Activated CD8-positive, alpha-beta memory T cell treated with anti-CD3 and anti-CD28 coated beads for 48 hours (primary cell): ENCODE measurements at regions not wholly inside any gene's neighbourhood (a gene's known extent, or its start where the extent isn't known, plus 50 kb on each side); places are given as distances from the start of the nearest gene placed in this dataset.
"Not testable (repeated sequence)": the region's sequence is repeated elsewhere in the genome, so short reads cannot be mapped to it uniquely, and the experiment has no call there.

Experiments
- DNase-seq, 3 experiments: peaks; one replicate each; pipeline ENCODE4 v3.0.0-alpha.2; 2020; ENCODE audit warnings: low read depth in 2 of 3, low spot score in 2 of 3

DNA sequence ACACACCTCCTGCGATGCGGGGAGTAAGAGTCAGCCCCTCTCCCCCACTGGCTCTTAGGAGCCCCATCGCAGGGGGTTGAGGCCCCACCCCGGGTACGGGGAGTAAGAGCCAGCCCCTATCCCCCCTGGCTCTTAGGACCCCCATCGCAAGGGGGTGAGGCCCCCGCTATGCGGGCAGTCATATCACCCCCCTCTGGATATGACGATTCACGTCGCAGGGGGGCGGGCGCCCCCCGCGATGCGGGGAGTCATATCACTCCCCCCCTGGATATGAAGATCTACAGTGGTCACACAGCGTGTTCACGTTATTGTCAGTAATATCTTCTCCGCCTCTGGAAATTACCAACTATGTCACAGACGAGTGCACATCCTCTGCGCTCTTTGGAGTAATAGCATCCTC, 61.1 kb downstream of the DEFB131A start:
- DNase-seq, result not testable (repeated sequence)

- DNase-seq, result not testable (repeated sequence)
These were observed 62.5 kb downstream of the DEFB131A start for GRCh38 chr4:9506672-9507071.

- not testable (repeated sequence) for DNase-seq
These were observed 68.7 kb downstream of the DEFB131A start for GRCh38 chr4:9512941-9513340.

GRCh38 chr4:9519631-9520030, 75.4 kb downstream of the DEFB131A start:
- not testable (repeated sequence) for DNase-seq

DNA sequence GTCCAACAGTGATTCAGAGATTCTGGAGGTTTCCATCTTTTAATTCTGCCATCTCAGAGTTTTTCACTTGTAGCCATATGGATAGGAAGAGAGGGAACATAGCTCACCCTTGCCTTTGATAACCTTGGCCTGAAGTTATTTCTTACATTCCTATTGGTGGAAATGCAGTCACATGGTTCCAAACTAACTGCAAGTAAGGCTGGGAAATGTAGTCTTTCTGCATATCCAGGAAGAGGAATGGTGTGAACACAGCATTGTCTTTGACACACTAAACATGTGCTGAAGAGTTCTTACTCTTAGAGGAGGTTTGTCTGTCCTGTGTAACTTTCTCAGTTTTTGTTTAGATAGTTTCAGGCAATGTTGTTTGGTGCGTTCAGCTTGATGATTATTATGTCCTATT, 78.7 kb downstream of the DEFB131A start:
- not testable (repeated sequence) for DNase-seq

GRCh38 chr4:9524406-9524805, 80.2 kb downstream of the DEFB131A start:
- not testable (repeated sequence) for DNase-seq

GRCh38 chr4:9532134-9532862, 88.1 kb downstream of the DEFB131A start:
- DNase-seq, result peak; percentile 45 to 61 (median 47)

- not testable (repeated sequence) for DNase-seq
These were observed 88.6 kb downstream of the DEFB131A start for GRCh38 chr4:9532863-9533192.

- not testable (repeated sequence) for DNase-seq
These were observed 92.9 kb downstream of the DEFB131A start for GRCh38 chr4:9537101-9537500.

- DNase-seq, result not testable (repeated sequence)
These were observed 95.8 kb downstream of the DEFB131A start for GRCh38 chr4:9539939-9540520.

DNA sequence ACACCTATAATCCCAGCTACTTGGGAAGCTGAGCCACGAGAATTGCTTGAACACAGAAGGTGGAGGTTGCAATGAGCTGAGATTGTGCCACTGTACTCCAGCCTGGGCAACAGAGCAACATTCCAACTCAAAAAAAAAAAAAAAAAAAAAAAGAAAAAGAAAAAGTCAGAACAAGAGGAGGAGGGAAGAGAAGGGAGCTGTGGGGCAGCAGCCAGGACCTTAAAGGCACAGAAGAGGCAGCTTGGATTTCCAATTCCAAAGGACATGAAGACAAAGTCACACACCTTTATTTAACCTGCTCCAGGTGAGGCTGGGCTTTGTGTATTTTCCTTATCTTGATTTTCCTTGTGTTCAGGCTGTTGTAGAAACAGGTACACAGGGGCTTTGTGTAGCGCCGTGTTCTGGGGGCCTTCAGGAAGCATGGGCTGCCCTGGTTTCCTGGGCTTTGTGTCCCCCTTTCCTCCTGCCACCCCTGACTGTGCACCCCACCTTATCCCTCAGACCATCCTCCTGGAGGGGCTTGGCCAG, 97.2 kb downstream of the DEFB131A start:
- DNase-seq, result not testable (repeated sequence)

GRCh38 chr4:9544851-9545250, 100.6 kb downstream of the DEFB131A start:
- not testable (repeated sequence) for DNase-seq

- DNase-seq, result not testable (repeated sequence)
These were observed 103.3 kb downstream of the DEFB131A start for GRCh38 chr4:9547470-9547869.

GRCh38 chr4:9556076-9556475, 111.9 kb downstream of the DEFB131A start:
- DNase-seq, result not testable (repeated sequence)

DNA sequence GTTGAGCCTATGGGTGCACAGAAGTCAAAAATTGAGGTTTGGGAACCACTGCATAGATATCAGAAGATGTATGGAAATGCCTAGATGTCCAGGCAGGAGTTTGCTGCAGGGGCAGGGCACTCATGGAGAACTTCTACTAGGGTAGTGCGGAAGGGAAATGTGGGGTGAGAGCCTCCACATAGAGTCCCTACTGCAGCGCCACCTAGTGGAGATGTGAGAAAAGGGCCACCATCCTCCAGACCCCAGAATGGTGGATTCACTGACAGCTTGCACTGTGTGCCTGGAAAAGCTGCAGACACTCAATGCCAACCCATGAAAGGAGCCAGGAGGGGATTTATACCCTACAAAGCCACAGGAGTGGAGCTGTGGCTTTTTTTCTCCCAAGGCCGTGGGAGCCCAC, 133.7 kb downstream of the DEFB131A start:
- DNase-seq, result not testable (repeated sequence)

- DNase-seq, result not testable (repeated sequence)
These were observed 138.7 kb downstream of the DEFB131A start for GRCh38 chr4:9582880-9583279.

DNA sequence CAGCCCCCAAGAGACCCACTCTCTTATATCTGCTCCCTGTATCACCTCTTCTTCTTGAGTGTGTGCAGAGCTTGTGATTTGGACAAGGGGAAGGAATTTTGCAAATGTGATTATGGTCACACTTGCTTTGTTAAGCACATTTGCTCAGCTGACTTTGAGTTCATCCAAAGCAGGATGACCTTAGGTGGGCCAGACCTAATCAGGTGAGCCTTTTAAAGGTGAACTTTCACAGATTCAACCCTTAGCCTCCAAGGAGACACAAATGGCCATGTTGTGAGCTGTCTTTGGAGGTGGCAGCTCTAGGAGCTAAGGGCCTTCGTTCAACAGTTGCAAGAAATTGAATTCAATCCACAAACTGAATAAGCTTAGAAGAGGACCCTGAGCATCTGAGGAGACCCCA, 147.8 kb downstream of the DEFB131A start:
- no peak for DNase-seq

GRCh38 chr4:9594948-9595347, 150.7 kb downstream of the DEFB131A start:
- no peak for DNase-seq

- DNase-seq, result not testable (repeated sequence)
These were observed 151.3 kb downstream of the DEFB131A start for GRCh38 chr4:9595531-9595930.

- DNase-seq, result no peak
These were observed 155.1 kb downstream of the DEFB131A start for GRCh38 chr4:9599266-9599665.

DNA sequence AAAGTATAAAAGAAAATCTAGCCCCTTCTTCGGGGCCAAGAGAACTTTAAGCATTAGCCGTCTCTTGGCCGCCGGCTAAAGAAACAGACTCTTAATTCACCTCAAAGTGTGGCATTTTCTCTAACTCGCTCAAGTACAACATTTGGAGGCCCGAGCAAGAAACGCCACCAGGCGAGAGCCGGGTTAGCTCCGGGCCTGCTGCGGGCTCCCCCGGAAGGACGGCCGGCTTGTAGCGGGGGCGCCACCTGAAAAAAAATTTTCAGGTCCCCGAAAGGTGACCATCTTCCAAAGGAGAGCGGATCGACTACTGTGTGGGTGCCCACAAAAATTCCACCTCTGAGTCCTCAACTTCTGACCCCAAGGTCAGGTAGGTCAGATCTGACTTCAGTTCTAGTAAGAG, 156.0 kb downstream of the DEFB131A start:
- no peak for DNase-seq

DNA sequence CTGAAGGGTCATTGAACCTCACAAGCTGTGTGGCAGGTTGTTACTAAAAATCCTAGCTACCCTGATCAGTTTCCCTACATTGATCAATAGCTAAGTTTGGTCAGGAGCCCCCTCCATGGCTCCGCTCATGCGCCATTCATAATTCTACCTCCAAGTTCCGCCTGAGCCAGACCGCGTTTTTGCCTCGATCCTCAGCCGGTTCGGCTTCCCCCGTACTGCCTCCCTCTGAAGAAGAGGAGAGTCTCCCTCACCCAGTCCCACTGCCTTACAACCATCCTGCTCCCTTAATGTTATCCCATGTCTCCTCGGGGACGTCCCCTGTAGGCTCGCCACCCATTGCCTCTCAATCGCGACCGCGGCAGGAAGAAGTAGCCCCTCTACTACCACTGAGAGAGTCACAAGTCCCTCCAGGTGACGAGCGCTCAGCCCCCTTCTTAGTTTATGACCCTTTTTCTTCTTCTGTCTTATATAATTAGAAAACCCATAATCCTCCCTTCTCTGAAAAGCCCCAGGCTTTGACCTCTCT, 158.2 kb downstream of the DEFB131A start:
- DNase-seq, result no peak
